ENCODE measurements at regions not wholly inside any gene's neighbourhood (a gene's known extent, or its start where the extent isn't known, plus 50 kb on each side); places are given as distances from the start of the nearest gene placed in this dataset.
A peak's percentile ranks its signal among the peaks of the same experiment; 100 is the strongest.

GRCh38 chr22:47474464-47474863, 712.0 kb downstream of the TBC1D22A start:
- CTCF ChIA-PET = no interaction called here

GRCh38 chr22:47472636-47473035, 710.2 kb downstream of the TBC1D22A start:
- Mint-ChIP-seq H3K4me3 (peak overlapping the region in 2 of 7 donors; percentile 33 to 66), H3K27me3 (peaks cover 6 to 17% of the 10 kb centered on the region in 2 donors), H3K27ac (peak overlapping the region in 3 of 8 donors; percentile 25 to 86 (median 43)), H3K4me1 (peaks cover 16 to 25% (median 21%) of the 10 kb centered on the region in 3 donors), H3K36me3 (peaks cover 0 to 18% (median 0%) of the 10 kb centered on the region in 3 donors), H3K9me3 (peaks cover under 1 to 3% (median 2%) of the 10 kb centered on the region in 5 donors)
- Histone ChIP-seq H3K4me3 (ENCODE audit: low read length) (no peak overlapping the region), H3K4me1 (ENCODE audit: insufficient read depth, low read length) (peaks cover 5% of the 10 kb centered on the region), H3K36me3 (ENCODE audit: insufficient read depth, low read length) (no peaks in the 10 kb centered on the region), H3K27me3 (ENCODE audit: insufficient read depth, low read length, poor library complexity, severe bottlenecking) (no peaks in the 10 kb centered on the region), H3K27ac (ENCODE audit: low read depth, low read length) (no peak overlapping the region), H3K9me3 (ENCODE audit: low read length) (no peaks in the 10 kb centered on the region)
- POLR2A ChIA-PET = no interaction called here
- no peak for DNase-seq
- CTCF ChIA-PET = no interaction called here

More at GRCh38 chr22:47474464-47474863, 712.0 kb downstream of the TBC1D22A start:
- DNase-seq = no peak
- Histone ChIP-seq H3K4me1 (ENCODE audit: insufficient read depth, low read length) (peaks cover 5% of the 10 kb centered on the region), H3K27ac (ENCODE audit: low read depth, low read length) (no peak overlapping the region), H3K9me3 (ENCODE audit: low read length) (no peaks in the 10 kb centered on the region), H3K4me3 (ENCODE audit: low read length) (peak overlapping the region; percentile 31), H3K27me3 (ENCODE audit: insufficient read depth, low read length, poor library complexity, severe bottlenecking) (no peaks in the 10 kb centered on the region), H3K36me3 (ENCODE audit: insufficient read depth, low read length) (no peaks in the 10 kb centered on the region)
- peak overlapping the region; percentile 35 to 80 (median 73) for H3K4me3 Mint-ChIP-seq
- peaks cover 0 to 2% (median 0%) of the 10 kb centered on the region in 5 donors for H3K9me3 Mint-ChIP-seq
- POLR2A ChIA-PET = no interaction called here
- H3K36me3 Mint-ChIP-seq = peaks cover 0 to 4% (median 0%) of the 10 kb centered on the region in 3 donors
- H3K27ac Mint-ChIP-seq = peak overlapping the region in 6 of 8 donors; percentile 6 to 83 (median 59)
- H3K27me3 Mint-ChIP-seq = peaks cover 2 to 22% of the 10 kb centered on the region in 2 donors
- H3K4me1 Mint-ChIP-seq = peaks cover 16 to 25% (median 21%) of the 10 kb centered on the region in 3 donors

GRCh38 chr22:47471406-47471805, 709.0 kb downstream of the TBC1D22A start:
- H3K4me3 Mint-ChIP-seq = no peak overlapping the region
- H3K27ac Mint-ChIP-seq = peak overlapping the region in 1 of 8 donors; percentile 30
- Histone ChIP-seq H3K4me3 (ENCODE audit: low read length) (no peak overlapping the region), H3K27ac (ENCODE audit: low read depth, low read length) (no peak overlapping the region), H3K36me3 (ENCODE audit: insufficient read depth, low read length) (no peaks in the 10 kb centered on the region), H3K9me3 (ENCODE audit: low read length) (no peaks in the 10 kb centered on the region), H3K4me1 (ENCODE audit: insufficient read depth, low read length) (peaks cover 5% of the 10 kb centered on the region), H3K27me3 (ENCODE audit: insufficient read depth, low read length, poor library complexity, severe bottlenecking) (no peaks in the 10 kb centered on the region)
- H3K27me3 Mint-ChIP-seq = peaks cover 11 to 23% of the 10 kb centered on the region in 2 donors
- CTCF ChIA-PET = no interaction called here
- peaks cover 6 to 14% (median 12%) of the 10 kb centered on the region in 5 donors for H3K9me3 Mint-ChIP-seq
- H3K36me3 Mint-ChIP-seq = peaks cover 0 to 30% (median 2%) of the 10 kb centered on the region in 3 donors
- peaks cover 16 to 25% (median 21%) of the 10 kb centered on the region in 3 donors for H3K4me1 Mint-ChIP-seq
- POLR2A ChIA-PET = no interaction called here
- no peak for DNase-seq

GRCh38 chr22:47465809-47466208, 703.4 kb downstream of the TBC1D22A start:
- H3K27me3 ChIP-seq (ENCODE audit: insufficient read depth, low read length, poor library complexity, severe bottlenecking) = no peaks in the 10 kb centered on the region
- DNase-seq = no peak
- no peak overlapping the region for H3K4me3 ChIP-seq (ENCODE audit: low read length)
- no peaks in the 10 kb centered on the region for H3K36me3 ChIP-seq (ENCODE audit: insufficient read depth, low read length)
- H3K9me3 Mint-ChIP-seq = peaks cover 11 to 15% (median 14%) of the 10 kb centered on the region in 5 donors
- peak overlapping the region in 1 of 8 donors; percentile 56 for H3K27ac Mint-ChIP-seq
- H3K4me1 ChIP-seq (ENCODE audit: insufficient read depth, low read length) = no peaks in the 10 kb centered on the region
- H3K4me3 Mint-ChIP-seq = no peak overlapping the region
- POLR2A ChIA-PET = no interaction called here
- no peaks in the 10 kb centered on the region for H3K9me3 ChIP-seq (ENCODE audit: low read length)
- H3K4me1 Mint-ChIP-seq = no peaks in the 10 kb centered on the region
- CTCF ChIA-PET = no interaction called here
- H3K36me3 Mint-ChIP-seq = peaks cover 0 to 48% (median 2%) of the 10 kb centered on the region in 3 donors
- H3K27ac ChIP-seq (ENCODE audit: low read depth, low read length) = no peak overlapping the region
- peaks cover 18 to 30% of the 10 kb centered on the region in 2 donors for H3K27me3 Mint-ChIP-seq

GRCh38 chr22:47465222-47465621, 702.8 kb downstream of the TBC1D22A start:
- Mint-ChIP-seq H3K27me3 (peaks cover 18 to 30% of the 10 kb centered on the region in 2 donors), H3K9me3 (peaks cover 11 to 15% (median 14%) of the 10 kb centered on the region in 5 donors), H3K27ac (peak overlapping the region in 1 of 8 donors; percentile 56), H3K4me3 (no peak overlapping the region), H3K4me1 (no peaks in the 10 kb centered on the region), H3K36me3 (peaks cover 0 to 48% (median 2%) of the 10 kb centered on the region in 3 donors)
- Histone ChIP-seq H3K9me3 (ENCODE audit: low read length) (no peaks in the 10 kb centered on the region), H3K36me3 (ENCODE audit: insufficient read depth, low read length) (no peaks in the 10 kb centered on the region), H3K27ac (ENCODE audit: low read depth, low read length) (no peak overlapping the region), H3K4me3 (ENCODE audit: low read length) (no peak overlapping the region), H3K4me1 (ENCODE audit: insufficient read depth, low read length) (no peaks in the 10 kb centered on the region), H3K27me3 (ENCODE audit: insufficient read depth, low read length, poor library complexity, severe bottlenecking) (no peaks in the 10 kb centered on the region)
- no peak for DNase-seq
- ChIA-PET POLR2A (no interaction called here), CTCF (no interaction called here)

GRCh38 chr22:47463220-47463619, 700.8 kb downstream of the TBC1D22A start:
- Mint-ChIP-seq H3K9me3 (peaks cover 11 to 15% (median 14%) of the 10 kb centered on the region in 5 donors), H3K36me3 (peaks cover 0 to 35% (median 2%) of the 10 kb centered on the region in 3 donors), H3K27me3 (peaks cover 14 to 22% of the 10 kb centered on the region in 2 donors), H3K27ac (peak overlapping the region in 2 of 8 donors; percentile 11 to 51), H3K4me1 (no peaks in the 10 kb centered on the region), H3K4me3 (no peak overlapping the region)
- POLR2A ChIA-PET = no interaction called here
- no peak overlapping the region for H3K27ac ChIP-seq (ENCODE audit: low read depth, low read length)
- no peak for DNase-seq
- no peaks in the 10 kb centered on the region for H3K4me1 ChIP-seq (ENCODE audit: insufficient read depth, low read length)
- no peaks in the 10 kb centered on the region for H3K27me3 ChIP-seq (ENCODE audit: insufficient read depth, low read length, poor library complexity, severe bottlenecking)
- CTCF ChIA-PET = no interaction called here
- no peaks in the 10 kb centered on the region for H3K9me3 ChIP-seq (ENCODE audit: low read length)
- H3K36me3 ChIP-seq (ENCODE audit: insufficient read depth, low read length) = no peaks in the 10 kb centered on the region
- H3K4me3 ChIP-seq (ENCODE audit: low read length) = no peak overlapping the region

GRCh38 chr22:47460861-47461260, 698.4 kb downstream of the TBC1D22A start:
- no peak overlapping the region for H3K27ac ChIP-seq (ENCODE audit: low read depth, low read length)
- DNase-seq = no peak
- Mint-ChIP-seq H3K27me3 (peaks cover 7 to 8% of the 10 kb centered on the region in 2 donors), H3K36me3 (peaks cover 0 to 14% (median 0%) of the 10 kb centered on the region in 3 donors), H3K27ac (peak overlapping the region in 1 of 8 donors; percentile 42), H3K9me3 (peaks cover 0 to 3% (median 0%) of the 10 kb centered on the region in 5 donors), H3K4me1 (no peaks in the 10 kb centered on the region), H3K4me3 (no peak overlapping the region)
- no peak overlapping the region for H3K4me3 ChIP-seq (ENCODE audit: low read length)
- POLR2A ChIA-PET = no interaction called here
- no peaks in the 10 kb centered on the region for H3K9me3 ChIP-seq (ENCODE audit: low read length)
- no peaks in the 10 kb centered on the region for H3K4me1 ChIP-seq (ENCODE audit: insufficient read depth, low read length)
- CTCF ChIA-PET = no interaction called here
- H3K27me3 ChIP-seq (ENCODE audit: insufficient read depth, low read length, poor library complexity, severe bottlenecking) = no peaks in the 10 kb centered on the region
- no peaks in the 10 kb centered on the region for H3K36me3 ChIP-seq (ENCODE audit: insufficient read depth, low read length)

GRCh38 chr22:47460176-47460575, 697.7 kb downstream of the TBC1D22A start:
- no peak for DNase-seq
- CTCF ChIA-PET = no interaction called here
- H3K27ac Mint-ChIP-seq = no peak overlapping the region
- peaks cover 0 to 5% (median 2%) of the 10 kb centered on the region in 5 donors for H3K9me3 Mint-ChIP-seq
- Histone ChIP-seq H3K36me3 (ENCODE audit: insufficient read depth, low read length) (no peaks in the 10 kb centered on the region), H3K4me3 (ENCODE audit: low read length) (no peak overlapping the region), H3K27ac (ENCODE audit: low read depth, low read length) (no peak overlapping the region), H3K27me3 (ENCODE audit: insufficient read depth, low read length, poor library complexity, severe bottlenecking) (no peaks in the 10 kb centered on the region), H3K4me1 (ENCODE audit: insufficient read depth, low read length) (no peaks in the 10 kb centered on the region), H3K9me3 (ENCODE audit: low read length) (no peaks in the 10 kb centered on the region)
- POLR2A ChIA-PET = no interaction called here
- H3K4me3 Mint-ChIP-seq = no peak overlapping the region
- peaks cover 0 to 21% (median 0%) of the 10 kb centered on the region in 3 donors for H3K36me3 Mint-ChIP-seq
- H3K4me1 Mint-ChIP-seq = no peaks in the 10 kb centered on the region
- H3K27me3 Mint-ChIP-seq = peaks cover 5 to 8% of the 10 kb centered on the region in 2 donors

Data from CD8-positive, alpha-beta memory T cell (primary cell).